SHP77 (cell line): ENCODE measurements at regions not wholly inside any gene's neighbourhood (a gene's known extent, or its start where the extent isn't known, plus 50 kb on each side); places are given as distances from the start of the nearest gene placed in this dataset.
"Not testable (repeated sequence)": the region's sequence is repeated elsewhere in the genome, so short reads cannot be mapped to it uniquely, and the experiment has no call there.

ENCODE experiments used
- DNase-seq, 2 experiments: peaks; one replicate each; lab custom pipeline; 2025; lab: John Stamatoyannopoulos, UW

DNA sequence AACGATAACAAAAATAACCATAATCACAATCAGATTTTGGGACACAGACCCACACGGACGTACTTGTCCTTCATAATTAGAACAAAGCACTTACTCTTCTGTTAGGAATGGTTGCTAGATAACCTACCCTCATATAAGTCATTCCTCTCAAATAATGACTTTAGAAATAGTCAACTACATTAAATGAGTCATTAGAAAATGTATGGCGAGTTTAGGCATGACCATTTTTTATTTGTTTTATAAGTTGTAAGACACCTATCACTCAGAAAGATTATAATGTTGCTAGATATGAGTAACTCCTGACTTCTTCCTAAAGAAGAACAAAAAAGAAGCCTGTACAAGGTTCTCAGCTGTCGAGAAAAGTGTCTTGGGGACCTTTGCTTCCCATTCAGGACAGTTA is 1637.5 kb upstream of the PCDH7 start:
- DNase-seq: no peak

DNA sequence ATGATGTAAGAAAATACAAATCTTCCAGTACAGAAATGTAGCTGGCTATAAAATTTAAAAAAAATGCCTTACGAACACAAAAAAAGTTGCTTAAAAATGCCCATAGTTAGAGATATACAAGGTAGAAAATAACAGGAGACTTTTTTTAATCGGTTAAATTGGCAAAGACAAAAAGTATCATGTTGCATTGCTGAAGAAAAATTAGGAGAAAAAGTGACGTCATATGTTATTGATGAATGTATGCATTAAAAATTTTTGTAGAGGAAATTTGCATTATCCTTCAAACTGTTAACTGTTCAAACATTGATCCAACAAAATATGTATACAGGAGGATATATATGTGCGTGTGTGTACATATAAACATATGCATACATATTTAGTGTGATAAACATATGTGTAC is 1634.4 kb upstream of the PCDH7 start:
- DNase-seq: no peak

- no peak for DNase-seq
Observed at GRCh38 chr4:29104694-29105093, 1615.5 kb upstream of the PCDH7 start.

DNA sequence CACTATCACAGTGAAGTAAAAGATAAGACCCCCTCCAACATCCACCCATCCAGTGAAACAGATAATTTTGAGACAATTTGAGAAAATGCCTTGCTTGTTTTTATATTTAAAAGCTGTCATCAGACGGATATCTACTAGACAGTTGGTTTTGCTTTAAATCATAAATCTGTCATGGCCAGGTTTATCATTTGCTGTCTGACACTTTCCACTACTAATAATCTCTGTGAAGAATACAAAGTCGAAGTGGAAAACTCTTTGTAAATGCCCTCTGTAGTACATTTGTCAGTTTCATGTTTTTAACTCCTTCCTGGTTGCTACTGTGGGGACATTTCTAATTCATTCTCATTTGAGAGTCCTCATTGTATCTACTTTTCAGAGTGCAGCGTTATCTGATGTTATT is 1606.2 kb upstream of the PCDH7 start:
- no peak for DNase-seq

DNA sequence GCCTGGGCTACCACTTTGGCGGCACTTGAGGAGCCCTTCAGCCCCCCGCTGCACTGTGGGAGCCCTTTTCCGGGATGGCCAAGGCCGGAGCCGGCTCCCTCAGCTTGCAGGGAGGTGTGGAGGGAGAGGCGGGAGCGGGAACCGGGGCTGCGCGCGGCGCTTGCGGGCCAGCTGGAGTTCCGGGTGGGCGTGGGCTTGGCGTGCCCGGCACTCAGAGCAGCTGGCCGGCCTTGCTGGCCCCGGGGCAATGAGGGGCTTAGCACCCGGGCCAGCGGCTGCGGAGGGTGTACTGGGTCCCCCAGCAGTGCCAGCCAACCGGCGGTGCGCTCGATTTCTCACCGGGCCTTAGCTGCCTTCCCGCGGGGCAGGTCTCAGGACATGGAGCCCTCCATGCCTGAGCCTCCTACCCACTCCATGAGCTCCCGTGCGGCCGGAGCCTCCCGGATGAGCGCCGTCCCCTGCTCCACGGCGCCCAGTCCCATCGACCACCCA is 1602.9 kb upstream of the PCDH7 start:
- not testable (repeated sequence) for DNase-seq

DNA sequence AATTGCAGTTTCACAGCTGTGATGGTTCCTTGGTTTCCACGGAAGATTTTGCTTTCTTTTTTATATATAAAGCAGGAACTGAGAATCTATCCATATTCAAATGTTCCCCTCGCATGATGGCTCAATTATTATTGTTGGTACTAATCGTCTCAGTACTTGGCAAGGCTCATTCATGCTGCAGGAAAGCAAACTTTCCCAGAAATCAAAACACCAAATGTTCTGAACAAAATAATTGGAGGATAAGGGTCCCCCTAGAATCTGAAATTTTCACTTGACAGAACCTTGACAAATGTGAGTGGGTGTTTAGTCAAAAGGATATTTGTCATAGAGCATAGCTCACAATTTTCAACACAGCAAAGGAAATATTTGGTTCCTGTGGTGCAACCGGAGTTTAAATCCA is 1598.6 kb upstream of the PCDH7 start:
- no peak for DNase-seq

DNA sequence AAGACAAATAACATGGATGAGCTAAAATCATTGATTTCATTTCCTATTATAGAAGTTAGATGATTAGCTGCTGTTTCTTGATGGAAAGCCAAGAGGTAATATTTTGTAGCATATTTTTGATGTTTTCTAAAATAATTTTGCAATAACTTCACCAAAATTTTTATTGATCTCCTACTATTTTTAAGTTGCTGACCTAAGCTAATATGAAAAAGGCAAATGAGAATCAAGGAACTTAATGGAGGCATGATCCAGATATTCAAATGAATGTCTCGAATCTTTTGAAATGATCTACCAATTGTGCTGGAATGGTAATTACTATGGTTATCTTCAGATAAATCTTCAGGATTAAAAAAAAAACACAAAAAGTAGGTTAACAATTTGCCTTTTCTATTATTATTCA is 1591.4 kb upstream of the PCDH7 start:
- no peak for DNase-seq

DNA sequence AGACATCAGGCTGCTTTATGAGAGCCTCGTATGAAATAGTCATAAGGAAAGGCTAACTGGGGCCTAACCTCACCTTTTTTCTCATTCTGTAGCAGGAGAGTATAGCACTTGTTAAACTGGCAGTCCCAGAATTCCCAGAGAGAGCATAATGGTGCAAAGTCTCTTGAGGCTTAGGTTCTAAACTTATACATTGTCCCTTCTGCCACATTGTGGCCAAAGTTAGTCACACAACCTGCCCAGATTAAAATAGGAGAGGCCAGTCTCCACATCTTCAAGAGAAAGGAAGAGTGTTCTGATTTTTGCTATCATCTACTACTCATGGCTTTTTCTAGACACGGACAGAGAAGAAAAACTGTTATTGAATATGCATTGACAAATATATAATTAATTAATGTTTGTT is 1588.9 kb upstream of the PCDH7 start:
- DNase-seq: no peak

DNA sequence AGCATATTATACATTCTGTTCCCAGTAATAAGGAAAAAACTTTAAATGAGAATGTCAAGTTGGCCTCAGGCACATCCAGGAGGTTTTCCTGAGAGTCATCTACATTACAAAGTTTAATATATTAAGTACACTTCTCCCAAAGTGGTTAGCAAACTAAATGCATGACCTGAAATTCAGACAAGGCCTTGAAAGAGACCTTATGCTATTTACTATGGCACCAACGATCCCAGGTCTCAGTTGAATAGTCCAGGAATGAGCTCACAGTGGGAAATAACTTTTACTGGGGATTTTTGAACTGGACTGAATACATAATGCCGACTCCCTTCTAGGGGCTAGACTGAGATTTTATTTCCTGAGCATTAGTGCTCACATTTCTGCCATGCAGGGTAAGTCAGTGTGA is 1577.5 kb upstream of the PCDH7 start:
- no peak for DNase-seq

DNA sequence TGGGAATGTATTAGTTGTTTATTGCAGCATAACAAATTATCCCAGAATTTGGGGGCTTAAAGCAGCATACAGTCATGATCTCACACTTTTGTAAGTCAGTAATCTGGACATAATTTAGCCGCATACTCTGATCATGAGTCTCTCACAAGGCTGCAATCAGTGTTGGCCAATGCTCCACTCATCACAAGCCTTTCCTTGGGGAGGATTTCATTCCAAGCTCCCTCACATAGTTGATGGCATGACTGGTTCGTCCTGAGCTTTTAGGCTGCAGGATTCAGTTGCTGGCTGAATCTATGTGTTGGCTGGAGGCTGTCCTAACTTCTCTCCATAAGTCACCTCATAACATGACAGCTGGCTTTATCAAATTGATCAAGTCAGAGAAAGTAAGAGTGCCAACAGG is 1568.6 kb upstream of the PCDH7 start:
- DNase-seq: no peak

DNA sequence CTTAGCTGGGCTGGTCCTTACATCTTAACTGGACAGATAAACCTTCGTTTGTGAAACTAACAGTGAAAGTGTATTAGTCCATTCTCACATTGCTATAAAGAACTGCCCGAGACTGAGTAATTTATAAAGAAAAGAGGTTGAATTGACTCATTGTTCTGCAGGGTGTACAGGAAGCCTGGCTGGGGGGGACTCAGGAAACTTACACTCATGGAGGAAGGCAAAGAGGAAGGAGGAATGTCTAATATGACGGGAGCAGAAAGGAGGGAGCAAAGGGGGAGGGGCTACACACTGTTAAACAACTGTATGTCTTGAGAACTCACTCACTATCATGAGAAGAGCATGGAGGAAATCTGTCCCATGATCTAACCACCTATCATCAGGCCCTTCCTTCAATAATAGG is 1566.5 kb upstream of the PCDH7 start:
- no peak for DNase-seq

GRCh38 chr4:29175291-29175690 is 1544.9 kb upstream of the PCDH7 start:
- DNase-seq: no peak

GRCh38 chr4:29199025-29199424 is 1521.1 kb upstream of the PCDH7 start:
- no peak for DNase-seq

- DNase-seq: peak; percentile 1 to 5
Observed at GRCh38 chr4:29199485-29199884, 1520.7 kb upstream of the PCDH7 start.

DNA sequence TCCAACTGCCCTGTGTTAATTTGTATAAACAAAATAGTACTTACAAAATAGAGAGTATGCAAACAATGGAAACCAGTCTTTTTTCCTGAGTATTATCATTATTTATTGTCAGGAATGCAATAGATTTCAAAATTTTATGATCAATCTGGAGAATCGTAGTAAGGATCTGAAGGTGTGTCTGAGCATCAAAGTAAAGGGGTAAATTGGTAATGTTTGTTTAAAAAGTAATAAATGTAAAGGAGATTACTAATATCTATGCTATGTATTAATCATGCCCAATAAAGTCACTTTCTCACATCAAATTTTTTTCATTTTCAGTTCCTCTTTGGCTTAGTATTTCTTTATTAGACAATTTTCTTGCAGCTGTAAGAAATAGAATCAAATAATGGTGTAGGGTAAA is 1507.1 kb upstream of the PCDH7 start:
- DNase-seq: no peak

DNA sequence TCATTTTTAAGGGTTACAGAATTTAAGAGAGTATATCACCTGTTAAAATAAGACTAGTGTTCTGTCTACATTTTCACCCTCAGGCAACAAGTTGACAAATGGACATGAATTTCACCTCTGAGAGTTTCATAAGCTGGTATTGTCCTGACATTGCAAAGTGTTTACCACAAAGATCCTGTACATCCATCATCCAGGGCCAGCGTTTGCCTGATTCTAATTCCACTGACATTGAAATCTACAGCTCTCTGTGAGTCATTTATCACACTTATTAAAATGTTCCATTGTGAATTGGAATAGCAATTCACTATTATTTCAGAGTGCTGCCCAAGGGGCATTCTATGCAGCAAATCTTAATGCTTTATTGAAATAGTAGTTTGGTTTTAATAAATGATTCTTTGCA is 1499.4 kb upstream of the PCDH7 start:
- DNase-seq: no peak

GRCh38 chr4:29224911-29225310 is 1495.3 kb upstream of the PCDH7 start:
- DNase-seq: no peak

DNA sequence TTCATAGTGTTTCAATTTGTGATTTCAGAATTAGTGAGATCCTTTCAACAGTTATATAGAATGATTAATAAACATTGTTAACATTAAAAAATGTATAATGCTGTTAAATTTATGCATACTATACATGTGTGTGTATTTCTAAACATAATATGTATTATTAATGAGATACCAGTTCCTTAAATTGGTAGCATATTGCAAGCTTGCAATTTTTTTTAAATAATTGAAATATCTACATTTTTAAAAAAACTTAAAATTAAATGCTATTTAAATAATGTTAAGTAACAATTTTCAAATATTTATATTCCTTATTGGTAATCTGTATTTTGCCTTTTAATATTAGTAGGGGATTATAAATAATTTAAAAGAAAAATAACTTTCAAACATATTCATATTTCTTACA is 1479.5 kb upstream of the PCDH7 start:
- no peak for DNase-seq

GRCh38 chr4:29243054-29243453 is 1477.1 kb upstream of the PCDH7 start:
- DNase-seq: no peak

DNA sequence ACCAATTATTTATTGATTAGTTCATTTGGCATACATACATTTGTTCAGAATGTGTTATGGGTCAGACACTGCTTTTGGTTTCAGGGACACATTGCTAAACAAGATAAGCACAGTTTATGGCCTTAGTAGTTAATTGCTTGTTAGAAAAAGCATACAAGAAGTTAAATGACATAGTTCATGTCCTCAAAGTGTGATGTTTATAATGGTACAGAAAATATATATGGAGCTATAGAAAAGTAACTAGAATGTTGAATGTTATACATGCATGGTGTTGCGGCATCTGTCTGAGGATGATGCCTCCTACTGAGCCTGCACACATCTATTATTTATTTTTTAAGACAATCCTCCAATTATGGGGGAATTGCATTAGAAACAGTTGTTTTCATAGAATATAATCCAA is 1476.3 kb upstream of the PCDH7 start:
- no peak for DNase-seq

- DNase-seq: no peak
Observed at GRCh38 chr4:29259556-29259955, 1460.6 kb upstream of the PCDH7 start.

DNA sequence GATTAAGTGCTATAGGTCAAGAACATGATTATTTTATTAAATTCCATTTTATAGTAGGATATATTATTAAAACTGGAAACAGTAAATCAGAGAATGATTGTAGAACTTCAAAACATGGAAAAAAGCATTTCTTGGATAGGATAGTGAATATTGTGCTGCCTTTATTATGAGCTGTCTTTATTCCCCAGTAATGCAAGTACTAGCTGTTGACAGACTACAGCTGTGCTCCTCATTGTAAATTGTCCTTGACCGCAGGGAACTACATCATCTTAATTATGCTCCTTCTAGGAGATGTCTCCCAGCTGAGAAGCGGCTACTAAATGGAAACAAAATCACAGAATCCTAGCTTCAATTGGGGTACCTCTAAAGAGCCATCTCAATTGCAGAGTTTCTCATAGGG is 1457.2 kb upstream of the PCDH7 start:
- DNase-seq: no peak

- DNase-seq: no peak
Observed at GRCh38 chr4:29276150-29276549, 1444.0 kb upstream of the PCDH7 start.

DNA sequence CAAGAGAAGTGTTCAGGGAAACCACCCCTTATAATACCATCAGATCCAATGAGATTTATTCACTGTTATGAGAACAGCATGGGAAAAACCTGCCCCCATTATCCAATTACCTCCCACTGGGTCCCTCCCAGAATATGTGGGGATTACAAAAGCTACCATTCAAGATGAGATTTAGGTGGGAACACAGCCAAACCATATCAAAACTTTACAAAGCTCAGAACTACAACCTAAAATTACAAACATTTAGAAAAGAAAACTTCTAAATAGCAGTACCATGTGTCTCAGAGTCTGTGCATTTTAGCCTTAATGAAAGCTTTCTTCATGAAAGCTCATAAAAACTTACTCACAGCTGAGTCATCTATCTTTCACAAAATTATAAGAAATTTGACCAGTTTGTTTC is 1442.8 kb upstream of the PCDH7 start:
- DNase-seq: no peak

- DNase-seq: no peak
Observed at GRCh38 chr4:29278585-29278984, 1441.6 kb upstream of the PCDH7 start.
